Liver (tissue), 3 donors: ENCODE measurements at regions not wholly inside any gene's neighbourhood (a gene's known extent, or its start where the extent isn't known, plus 50 kb on each side); places are given as distances from the start of the nearest gene placed in this dataset.

Experiments used
- ATF3 ChIP-seq: IDR thresholded peaks from 2 replicates; pipeline ENCODE4 v1.6.1; 2016; ENCODE audit warnings: antibody characterized with exemption
- CTCF ChIP-seq: fragments of 150-350 bp; IDR thresholded peaks from 2 replicates; pipeline ENCODE4 v1.5.1; 2017; ENCODE audit warnings: improper control_type of control experiment, low read depth, low read length; ENCODE audit not compliant: missing input control
- FOXA1 ChIP-seq: IDR thresholded peaks from 2 replicates; pipeline ENCODE4 v1.6.1; 2016; ENCODE audit warnings: antibody characterized with exemption
- REST ChIP-seq: IDR thresholded peaks from 2 replicates; pipeline ENCODE4 v1.6.1; 2016; ENCODE audit warnings: antibody characterized with exemption, mild to moderate bottlenecking
- TAF1 ChIP-seq: conservative IDR thresholded peaks from 2 replicates; pipeline ENCODE4 v1.6.1; 2016; ENCODE audit warnings: antibody characterized with exemption, mild to moderate bottlenecking
- donor health status: healthy.
- donor health status: healthy.

DNA sequence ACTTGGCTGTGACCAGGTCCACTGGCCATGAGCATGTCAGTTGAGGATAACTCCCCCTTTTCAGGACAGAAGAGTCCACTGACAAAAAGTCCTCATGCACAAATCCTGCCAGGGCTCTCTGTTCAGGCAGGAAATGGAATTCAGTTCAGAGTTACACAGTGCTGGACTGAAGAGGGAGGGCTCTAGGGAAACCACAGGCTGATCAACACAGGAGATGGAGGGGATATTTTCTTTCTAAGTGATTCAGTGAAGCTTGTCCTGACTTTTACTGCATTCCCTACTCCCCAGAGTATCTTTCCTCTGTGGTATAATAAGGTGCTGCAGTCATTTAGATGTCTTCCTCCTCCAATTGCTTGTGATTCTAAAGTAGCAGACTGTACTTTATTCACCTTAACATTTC is 335.5 kb upstream of the IGFBP7 start:
- TF ChIP-seq CTCF: no peak
- no peak for TF ChIP-seq ATF3
- TF ChIP-seq REST: no peak
- no peak for TF ChIP-seq TAF1
- no peak for TF ChIP-seq FOXA1
